DND-41 (cell line): ENCODE measurements at regions not wholly inside any gene's neighbourhood (a gene's known extent, or its start where the extent isn't known, plus 50 kb on each side); places are given as distances from the start of the nearest gene placed in this dataset.

Experiments
- ATAC-seq: fragments of 200-7000 bp; cut with Tn5 transposase; 3 replicates; pipeline ENCODE4 v1.9.1; 2021; ENCODE audit warnings: low read depth; ENCODE audit not compliant: insufficient read depth
- DNase-seq: peaks from one replicate; pipeline ENCODE4 v3.0.0-alpha.2; 2020
- H2AFZ ChIP-seq: 2 replicates; pipeline ENCODE4 v1.6.0; 2012; ENCODE audit warnings: low read depth, low read length
- H3K27ac ChIP-seq: 2 replicates; pipeline ENCODE4 v1.5.1; 2012; ENCODE audit warnings: low read length, inconsistent platforms
- H3K27me3 ChIP-seq: fragments of 200-600 bp; sonication (generic); 2 replicates; pipeline ENCODE4 v1.6.0; 2012; ENCODE audit warnings: low read length, mild to moderate bottlenecking, inconsistent platforms; ENCODE audit not compliant: insufficient read depth, poor library complexity
- H3K36me3 ChIP-seq: 2 replicates; pipeline ENCODE4 v1.5.1; 2012; ENCODE audit warnings: low read length, inconsistent platforms; ENCODE audit not compliant: insufficient read depth
- H3K4me1 ChIP-seq: 2 replicates; pipeline ENCODE4 v1.5.1; 2012; ENCODE audit warnings: mild to moderate bottlenecking, low read length; ENCODE audit not compliant: insufficient read depth
- H3K4me2 ChIP-seq: 2 replicates; pipeline ENCODE4 v1.6.0; 2012; ENCODE audit warnings: mild to moderate bottlenecking, moderate library complexity, low read length, inconsistent platforms; ENCODE audit not compliant: insufficient read depth
- H3K4me3 ChIP-seq, 2 experiments: fragments of 200-600 bp in 1 of 2; shearing (Covaris generic) in 1 of 2; 2 replicates each; pipeline ENCODE4 v1.5.1; 2012 to 2016; ENCODE audit warnings: inconsistent platforms in 2 of 2, low read length in 2 of 2, mild to moderate bottlenecking in 2 of 2, low read depth in 1 of 2, moderate library complexity in 1 of 2
- H3K79me2 ChIP-seq: 2 replicates; pipeline ENCODE4 v1.6.0; 2012; ENCODE audit warnings: low read length, inconsistent platforms; ENCODE audit not compliant: insufficient read depth
- H3K9ac ChIP-seq: 2 replicates; pipeline ENCODE4 v1.6.0; 2012; ENCODE audit warnings: low read depth, mild to moderate bottlenecking, inconsistent platforms, low read length, moderate library complexity
- H3K9me3 ChIP-seq: 2 replicates; pipeline ENCODE4 v1.5.1; 2012; ENCODE audit warnings: low read length, moderate library complexity, mild to moderate bottlenecking, inconsistent platforms; ENCODE audit not compliant: insufficient read depth, severe bottlenecking
- H4K20me1 ChIP-seq: 2 replicates; pipeline ENCODE4 v1.6.0; 2012; ENCODE audit warnings: low read length; ENCODE audit not compliant: insufficient read depth
- EZH2 ChIP-seq: IDR thresholded peaks from 3 replicates; pipeline ENCODE4 v1.6.1; 2012; ENCODE audit warnings: borderline replicate concordance, low read depth, mild to moderate bottlenecking, moderate library complexity, low read length, inconsistent platforms; ENCODE audit not compliant: severe bottlenecking
- TF ChIP-seq, protein P1 (sequence below): IDR thresholded peaks from 2 replicates; pipeline ENCODE4 v1.5.1; 2012; ENCODE audit warnings: borderline replicate concordance, low read length, moderate library complexity, mild to moderate bottlenecking; ENCODE audit not compliant: poor library complexity, severe bottlenecking; ENCODE audit errors: extremely low read depth

DNA sequence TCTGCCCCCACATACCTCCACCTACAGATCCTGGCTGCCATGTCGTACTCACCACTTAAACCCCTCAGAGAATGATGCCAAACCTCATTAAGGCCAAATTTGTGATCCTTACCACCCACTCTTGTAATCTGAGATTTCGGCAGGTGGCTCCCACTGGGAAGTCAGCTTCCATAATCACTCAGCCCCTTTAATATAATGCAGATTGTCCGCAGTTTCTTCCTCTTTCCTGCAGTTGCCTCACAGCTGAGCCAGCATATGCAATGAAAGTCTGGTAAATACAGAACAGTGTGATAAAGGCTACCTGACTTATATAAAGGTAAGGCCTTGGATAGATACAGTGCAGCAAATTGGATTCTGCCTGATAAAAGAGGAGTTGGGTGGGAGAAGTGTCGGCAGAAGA, 515.2 kb upstream of the TENM4 start:
- Histone ChIP-seq H3K9ac (no peak overlapping the region), H3K4me2 (no peak overlapping the region), H4K20me1 (no peaks in the 10 kb centered on the region), H3K27ac (no peak overlapping the region), H3K4me1 (no peaks in the 10 kb centered on the region), H2AFZ (no peak overlapping the region), H3K79me2 (no peaks in the 10 kb centered on the region), H3K4me3 (no peak overlapping the region), H3K27me3 (no peaks in the 10 kb centered on the region), H3K36me3 (no peaks in the 10 kb centered on the region), H3K9me3 (peaks cover 9% of the 10 kb centered on the region)
- DNase-seq (no peak), ATAC-seq (no peak)
- TF ChIP-seq, protein P1, sequence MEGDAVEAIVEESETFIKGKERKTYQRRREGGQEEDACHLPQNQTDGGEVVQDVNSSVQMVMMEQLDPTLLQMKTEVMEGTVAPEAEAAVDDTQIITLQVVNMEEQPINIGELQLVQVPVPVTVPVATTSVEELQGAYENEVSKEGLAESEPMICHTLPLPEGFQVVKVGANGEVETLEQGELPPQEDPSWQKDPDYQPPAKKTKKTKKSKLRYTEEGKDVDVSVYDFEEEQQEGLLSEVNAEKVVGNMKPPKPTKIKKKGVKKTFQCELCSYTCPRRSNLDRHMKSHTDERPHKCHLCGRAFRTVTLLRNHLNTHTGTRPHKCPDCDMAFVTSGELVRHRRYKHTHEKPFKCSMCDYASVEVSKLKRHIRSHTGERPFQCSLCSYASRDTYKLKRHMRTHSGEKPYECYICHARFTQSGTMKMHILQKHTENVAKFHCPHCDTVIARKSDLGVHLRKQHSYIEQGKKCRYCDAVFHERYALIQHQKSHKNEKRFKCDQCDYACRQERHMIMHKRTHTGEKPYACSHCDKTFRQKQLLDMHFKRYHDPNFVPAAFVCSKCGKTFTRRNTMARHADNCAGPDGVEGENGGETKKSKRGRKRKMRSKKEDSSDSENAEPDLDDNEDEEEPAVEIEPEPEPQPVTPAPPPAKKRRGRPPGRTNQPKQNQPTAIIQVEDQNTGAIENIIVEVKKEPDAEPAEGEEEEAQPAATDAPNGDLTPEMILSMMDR, result no peak
- no peak for TF ChIP-seq EZH2

DNA sequence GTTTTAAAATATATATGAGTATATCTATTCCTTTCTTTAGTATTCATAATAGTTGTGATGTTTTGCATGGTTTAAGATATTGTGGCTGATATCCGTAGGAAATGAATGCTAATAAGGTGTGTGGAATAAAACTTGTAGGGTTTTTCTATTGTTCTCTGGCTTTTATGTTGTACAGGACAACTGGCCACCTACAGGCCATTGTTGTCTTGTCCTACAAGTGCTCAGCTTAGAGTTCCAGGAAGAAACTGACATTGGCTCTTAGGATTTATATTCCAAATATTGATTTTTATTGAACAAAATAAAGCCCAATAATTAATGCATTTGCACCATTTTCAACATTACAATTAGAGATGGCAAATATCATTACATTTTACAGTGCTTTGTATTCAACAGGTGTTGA, 512.8 kb upstream of the TENM4 start:
- Histone ChIP-seq H2AFZ (no peak overlapping the region), H3K4me2 (no peak overlapping the region), H4K20me1 (no peaks in the 10 kb centered on the region), H3K9ac (no peak overlapping the region), H3K9me3 (peaks cover 1% of the 10 kb centered on the region), H3K79me2 (no peaks in the 10 kb centered on the region), H3K4me3 (no peak overlapping the region), H3K27ac (no peak overlapping the region), H3K36me3 (no peaks in the 10 kb centered on the region), H3K4me1 (no peaks in the 10 kb centered on the region), H3K27me3 (no peaks in the 10 kb centered on the region)
- DNase-seq (no peak), ATAC-seq (no peak)
- TF ChIP-seq, protein P1, result no peak
- TF ChIP-seq EZH2, result no peak

DNA sequence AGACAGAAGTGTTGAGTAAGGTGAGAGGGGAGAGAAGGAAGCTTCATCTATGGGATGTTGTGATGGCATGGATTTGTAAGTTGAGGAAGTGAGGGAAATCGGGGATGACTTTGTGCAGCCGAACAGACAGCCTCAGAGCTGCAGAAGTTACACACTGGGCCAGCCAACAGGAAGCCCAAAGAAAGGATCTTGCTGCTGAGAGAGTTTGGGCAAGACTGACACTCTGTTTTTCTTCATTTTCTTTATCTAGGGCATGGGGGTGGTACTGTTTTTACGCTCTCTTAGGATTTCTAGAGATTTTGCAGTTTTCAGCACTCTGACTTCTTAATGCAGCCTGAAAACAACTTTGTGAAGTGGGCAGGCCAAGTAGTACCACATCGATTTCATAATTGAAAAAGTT, 509.9 kb upstream of the TENM4 start:
- Histone ChIP-seq H4K20me1 (no peaks in the 10 kb centered on the region), H3K9ac (no peak overlapping the region), H3K27me3 (no peaks in the 10 kb centered on the region), H3K36me3 (no peaks in the 10 kb centered on the region), H3K4me1 (no peaks in the 10 kb centered on the region), H2AFZ (no peak overlapping the region), H3K4me2 (no peak overlapping the region), H3K27ac (no peak overlapping the region), H3K4me3 (no peak overlapping the region), H3K79me2 (no peaks in the 10 kb centered on the region), H3K9me3 (no peaks in the 10 kb centered on the region)
- DNase-seq (no peak), ATAC-seq (no peak)
- TF ChIP-seq, protein P1, result no peak
- no peak for TF ChIP-seq EZH2

DNA sequence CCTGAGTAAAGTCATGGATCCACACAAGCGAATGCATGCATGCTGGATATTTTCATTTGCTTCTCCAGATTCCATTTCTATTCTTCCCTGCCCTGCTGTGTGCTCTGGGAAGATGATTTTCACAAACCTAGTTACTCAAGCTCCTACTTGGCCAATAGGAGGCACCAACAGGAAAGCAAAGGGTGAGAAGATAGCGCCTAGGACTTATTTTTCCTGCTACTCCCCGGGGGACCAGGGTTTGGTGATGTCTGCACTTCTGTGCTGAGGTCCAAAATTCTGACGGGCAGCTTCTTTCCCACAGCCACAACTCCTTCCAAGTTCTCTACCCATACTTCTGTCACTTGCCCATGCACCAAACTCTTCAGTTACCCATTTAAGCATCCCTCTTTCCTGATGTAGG, 509.3 kb upstream of the TENM4 start:
- ATAC-seq (no peak), DNase-seq (no peak)
- Histone ChIP-seq H3K27ac (no peak overlapping the region), H3K36me3 (no peaks in the 10 kb centered on the region), H3K4me3 (no peak overlapping the region), H3K27me3 (no peaks in the 10 kb centered on the region), H3K4me1 (no peaks in the 10 kb centered on the region), H2AFZ (no peak overlapping the region), H3K9ac (no peak overlapping the region), H3K79me2 (no peaks in the 10 kb centered on the region), H3K4me2 (no peak overlapping the region), H4K20me1 (no peaks in the 10 kb centered on the region), H3K9me3 (no peaks in the 10 kb centered on the region)
- TF ChIP-seq, protein P1, result no peak
- no peak for TF ChIP-seq EZH2
